NT2/D1 (cell line): ENCODE measurements at regions not wholly inside any gene's neighbourhood (a gene's known extent, or its start where the extent isn't known, plus 50 kb on each side); places are given as distances from the start of the nearest gene placed in this dataset.

Experiments used
- YY1 ChIP-seq: IDR thresholded peaks from 2 replicates; pipeline ENCODE4 v1.6.1; 2011; ENCODE audit not compliant: insufficient read length, insufficient read depth
- ZNF274 ChIP-seq: IDR thresholded peaks from 2 replicates; pipeline ENCODE4 v1.6.1; 2011; ENCODE audit warnings: mild to moderate bottlenecking, low read depth, low read length

GRCh38 chr6:9943026-9943425, 471.8 kb downstream of the TFAP2A start:
- TF ChIP-seq YY1 (no peak), ZNF274 (no peak)
